22Rv1 (cell line): ENCODE measurements at regions not wholly inside any gene's neighbourhood (a gene's known extent, or its start where the extent isn't known, plus 50 kb on each side); places are given as distances from the start of the nearest gene placed in this dataset.

ENCODE experiments used
- H3K27ac ChIP-seq: fragments of 450-650 bp; 2 replicates; pipeline ENCODE4 v1.5.1; 2017
- CTCF ChIP-seq: fragments of 450-650 bp; IDR thresholded peaks from 2 replicates; pipeline ENCODE4 v1.5.1; 2017; ENCODE audit warnings: mild to moderate bottlenecking
- ZFX ChIP-seq: fragments of 450-650 bp; IDR thresholded peaks from 2 replicates; pipeline ENCODE4 v1.6.1; 2017; ENCODE audit warnings: antibody characterized with exemption, borderline replicate concordance

- no peak for TF ChIP-seq CTCF
- no peak for TF ChIP-seq ZFX
- H3K27ac ChIP-seq, result no peak overlapping the region
Observed at GRCh38 chr6:99185525-99185924, 163.9 kb downstream of the FAXC start.

GRCh38 chr6:99184696-99185095 is 164.8 kb downstream of the FAXC start:
- TF ChIP-seq ZFX, result no peak
- TF ChIP-seq CTCF, result no peak
- no peak overlapping the region for H3K27ac ChIP-seq

- TF ChIP-seq ZFX, result no peak
- TF ChIP-seq CTCF, result no peak
- H3K27ac ChIP-seq, result no peak overlapping the region
Observed at GRCh38 chr6:99183066-99183465, 166.4 kb downstream of the FAXC start.

- no peak for TF ChIP-seq CTCF
- no peak for TF ChIP-seq ZFX
- no peak overlapping the region for H3K27ac ChIP-seq
Observed at GRCh38 chr6:99181174-99181573, 168.3 kb downstream of the FAXC start.

GRCh38 chr6:99178168-99178567 is 171.3 kb downstream of the FAXC start:
- no peak overlapping the region for H3K27ac ChIP-seq
- no peak for TF ChIP-seq ZFX
- no peak for TF ChIP-seq CTCF

GRCh38 chr6:99177736-99178135 is 171.7 kb downstream of the FAXC start:
- H3K27ac ChIP-seq, result no peak overlapping the region
- TF ChIP-seq CTCF (no peak), ZFX (no peak)

GRCh38 chr6:99165838-99166237 is 183.6 kb downstream of the FAXC start:
- no peak overlapping the region for H3K27ac ChIP-seq
- TF ChIP-seq ZFX, result no peak
- TF ChIP-seq CTCF, result no peak
